IMR-90 (cell line): ENCODE measurements at regions not wholly inside any gene's neighbourhood (a gene's known extent, or its start where the extent isn't known, plus 50 kb on each side); places are given as distances from the start of the nearest gene placed in this dataset.

Experiments
- BHLHE40 ChIP-seq: fragments of 150-350 bp; IDR thresholded peaks from 2 replicates; pipeline ENCODE4 v1.6.1; 2016; ENCODE audit warnings: mild to moderate bottlenecking, low read depth, low read length
- CTCF ChIP-seq: conservative IDR thresholded peaks from 2 replicates; pipeline ENCODE4 v1.5.1; 2012; ENCODE audit warnings: mild to moderate bottlenecking, low read depth, low read length, improper control_type of control experiment
- MAZ ChIP-seq: IDR thresholded peaks from 2 replicates; pipeline ENCODE4 v1.6.1; 2012; ENCODE audit warnings: low read depth, mild to moderate bottlenecking, low read length, improper control_type of control experiment, moderate library complexity, borderline replicate concordance
- POLR2A ChIP-seq: IDR thresholded peaks from 2 replicates; pipeline ENCODE4 v1.6.1; 2012; ENCODE audit warnings: mild to moderate bottlenecking, low read depth, low read length
- RCOR1 ChIP-seq: IDR thresholded peaks from 2 replicates; pipeline ENCODE4 v1.6.1; 2012; ENCODE audit warnings: mild to moderate bottlenecking, low read length, improper control_type of control experiment; ENCODE audit not compliant: insufficient replicate concordance

GRCh38 chr4:158008551-158009218 is 164.1 kb downstream of the GASK1B start:
- TF ChIP-seq MAZ (no peak), RCOR1 (no peak), CTCF (no peak), POLR2A (no peak), BHLHE40 (no peak)
